HEK293 (cell line): ENCODE measurements at regions not wholly inside any gene's neighbourhood (a gene's known extent, or its start where the extent isn't known, plus 50 kb on each side); places are given as distances from the start of the nearest gene placed in this dataset.

Experiments used
- CTCF ChIA-PET: fragments of 350-600 bp; formaldehyde crosslinking; extraction: SDS; loops from one replicate; lab custom pipeline; 2021; ENCODE audit warnings: antibody characterized with exemption; lab: Yijun Ruan, JAX
- POLR2A ChIA-PET: fragments of 300-600 bp; formaldehyde crosslinking; extraction: SDS; loops from one replicate; lab custom pipeline; 2020; ENCODE audit warnings: antibody characterized with exemption, inconsistent platforms; lab: Yijun Ruan, JAX
- H3K27ac ChIP-seq: fragments of 200-500 bp; sonication (Bioruptor generic); 2 replicates; pipeline ENCODE4 v1.5.1; 2014; ENCODE audit warnings: low read depth, low read length, control low read depth, inconsistent platforms; ENCODE audit errors: extremely low read depth
- H3K36me3 ChIP-seq, 2 experiments: fragments of 200-500 bp in 1 of 2; sonication (Bioruptor generic) in 1 of 2; 1 replicate in 1 of 2; 2 replicates in 1 of 2; pipeline ENCODE4 v1.5.1; 2014 to 2017; ENCODE audit warnings: inconsistent platforms in 2 of 2, low read length in 2 of 2; ENCODE audit not compliant: control insufficient read depth in 2 of 2, insufficient read depth in 1 of 2
- H3K4me1 ChIP-seq: fragments of 200-500 bp; sonication (Bioruptor generic); 2 replicates; pipeline ENCODE4 v1.5.1; 2014; ENCODE audit warnings: mild to moderate bottlenecking, low read length, inconsistent platforms; ENCODE audit not compliant: control insufficient read depth, insufficient read depth
- H3K4me3 ChIP-seq: 2 replicates; pipeline ENCODE4 v1.5.1; 2011; ENCODE audit warnings: low read depth, mild to moderate bottlenecking, control low read depth, low read length, moderate library complexity
- H3K9me3 ChIP-seq: fragments of 200-500 bp; sonication (Bioruptor generic); 2 replicates; pipeline ENCODE4 v1.5.1; 2014; ENCODE audit warnings: low read depth, low read length, inconsistent platforms; ENCODE audit not compliant: control insufficient read depth, insufficient read depth
- FEZF1 ChIP-seq: fragments of 450-650 bp; formaldehyde crosslinking; IDR thresholded peaks from 2 replicates; pipeline ENCODE4 v1.5.1; 2016; ENCODE audit warnings: missing biosample characterization, missing genetic modification characterization
- SCRT2 ChIP-seq: fragments of 450-650 bp; formaldehyde crosslinking; IDR thresholded peaks from 2 replicates; pipeline ENCODE4 v1.5.1; 2016; ENCODE audit warnings: missing biosample characterization, missing genetic modification characterization
- ZBTB21 ChIP-seq: fragments of 450-650 bp; formaldehyde crosslinking; IDR thresholded peaks from 2 replicates; pipeline ENCODE4 v1.5.1; 2017; ENCODE audit warnings: missing biosample characterization, missing genetic modification characterization
- ZNF155 ChIP-seq: fragments of 450-650 bp; formaldehyde crosslinking; IDR thresholded peaks from 2 replicates; pipeline ENCODE4 v1.5.1; 2016; ENCODE audit warnings: missing biosample characterization, missing genetic modification characterization
- ZNF169 ChIP-seq: fragments of 450-650 bp; formaldehyde crosslinking; IDR thresholded peaks from 2 replicates; pipeline ENCODE4 v1.5.1; 2016; ENCODE audit warnings: missing biosample characterization, missing genetic modification characterization
- ZNF19 ChIP-seq: fragments of 450-650 bp; formaldehyde crosslinking; IDR thresholded peaks from 2 replicates; pipeline ENCODE4; 2016; ENCODE audit warnings: missing biosample characterization, missing genetic modification characterization, low read depth
- ZNF391 ChIP-seq: fragments of 450-650 bp; formaldehyde crosslinking; IDR thresholded peaks from 2 replicates; pipeline ENCODE4 v1.5.1; 2016; ENCODE audit warnings: low read depth, missing biosample characterization, missing genetic modification characterization, borderline replicate concordance
- ZNF514 ChIP-seq: fragments of 450-650 bp; formaldehyde crosslinking; IDR thresholded peaks from 2 replicates; pipeline ENCODE4 v1.5.1; 2016; ENCODE audit warnings: missing biosample characterization, missing genetic modification characterization
- ZNF544 ChIP-seq: fragments of 450-650 bp; formaldehyde crosslinking; IDR thresholded peaks from 2 replicates; pipeline ENCODE4 v1.5.0; 2017; ENCODE audit warnings: missing biosample characterization, missing genetic modification characterization
- ZNF548 ChIP-seq: fragments of 450-650 bp; formaldehyde crosslinking; IDR thresholded peaks from 2 replicates; pipeline ENCODE4 v1.5.1; 2016; ENCODE audit warnings: missing biosample characterization, missing genetic modification characterization
- ZNF785 ChIP-seq: fragments of 450-650 bp; formaldehyde crosslinking; IDR thresholded peaks from 2 replicates; pipeline ENCODE4 v1.5.1; 2016; ENCODE audit warnings: missing biosample characterization, missing genetic modification characterization
- ZNF791 ChIP-seq: fragments of 450-650 bp; formaldehyde crosslinking; IDR thresholded peaks from 2 replicates; pipeline ENCODE4 v1.5.1; 2016; ENCODE audit warnings: missing biosample characterization, missing genetic modification characterization
- ZNF792 ChIP-seq: fragments of 450-650 bp; formaldehyde crosslinking; IDR thresholded peaks from 2 replicates; pipeline ENCODE4 v1.5.1; 2016; ENCODE audit warnings: missing biosample characterization, missing genetic modification characterization
- ZNF830 ChIP-seq: fragments of 450-650 bp; IDR thresholded peaks from 2 replicates; pipeline ENCODE4 v1.5.0; 2018; ENCODE audit warnings: missing biosample characterization, missing genetic modification characterization, low read depth, mild to moderate bottlenecking, moderate library complexity
- ZXDB ChIP-seq: fragments of 450-650 bp; formaldehyde crosslinking; IDR thresholded peaks from 2 replicates; pipeline ENCODE4 v1.5.1; 2016; ENCODE audit warnings: missing biosample characterization, missing genetic modification characterization
- TF ChIP-seq, protein P1 (sequence below): fragments of 450-650 bp; IDR thresholded peaks from 2 replicates; pipeline ENCODE4 v1.5.1; 2018; ENCODE audit warnings: missing biosample characterization, mild to moderate bottlenecking, missing genetic modification characterization
- TF ChIP-seq, protein P2 (sequence below): IDR thresholded peaks from 2 replicates; pipeline ENCODE4 v1.6.1; 2011; ENCODE audit warnings: mild to moderate bottlenecking, low read depth, low read length, borderline replicate concordance
- TF ChIP-seq, protein P3 (sequence below): fragments of 450-650 bp; formaldehyde crosslinking; IDR thresholded peaks from 2 replicates; pipeline ENCODE4 v1.5.1; 2017; ENCODE audit warnings: missing biosample characterization, missing genetic modification characterization
- TF ChIP-seq, protein P4 (sequence below): fragments of 450-650 bp; formaldehyde crosslinking; IDR thresholded peaks from 2 replicates; pipeline ENCODE4 v1.5.1; 2016; ENCODE audit warnings: missing biosample characterization, missing genetic modification characterization
- TF ChIP-seq, protein P5 (sequence below): fragments of 450-650 bp; formaldehyde crosslinking; IDR thresholded peaks from 2 replicates; pipeline ENCODE4 v1.5.1; 2017; ENCODE audit warnings: missing biosample characterization, missing genetic modification characterization
- TF ChIP-seq, protein P6 (sequence below): fragments of 450-650 bp; formaldehyde crosslinking; IDR thresholded peaks from 2 replicates; pipeline ENCODE4 v1.5.1; 2016; ENCODE audit warnings: missing biosample characterization, missing genetic modification characterization
- TF ChIP-seq, protein P7 (sequence below): fragments of 450-650 bp; formaldehyde crosslinking; IDR thresholded peaks from 2 replicates; pipeline ENCODE4 v1.5.1; 2016; ENCODE audit warnings: missing biosample characterization, missing genetic modification characterization, borderline replicate concordance

DNA sequence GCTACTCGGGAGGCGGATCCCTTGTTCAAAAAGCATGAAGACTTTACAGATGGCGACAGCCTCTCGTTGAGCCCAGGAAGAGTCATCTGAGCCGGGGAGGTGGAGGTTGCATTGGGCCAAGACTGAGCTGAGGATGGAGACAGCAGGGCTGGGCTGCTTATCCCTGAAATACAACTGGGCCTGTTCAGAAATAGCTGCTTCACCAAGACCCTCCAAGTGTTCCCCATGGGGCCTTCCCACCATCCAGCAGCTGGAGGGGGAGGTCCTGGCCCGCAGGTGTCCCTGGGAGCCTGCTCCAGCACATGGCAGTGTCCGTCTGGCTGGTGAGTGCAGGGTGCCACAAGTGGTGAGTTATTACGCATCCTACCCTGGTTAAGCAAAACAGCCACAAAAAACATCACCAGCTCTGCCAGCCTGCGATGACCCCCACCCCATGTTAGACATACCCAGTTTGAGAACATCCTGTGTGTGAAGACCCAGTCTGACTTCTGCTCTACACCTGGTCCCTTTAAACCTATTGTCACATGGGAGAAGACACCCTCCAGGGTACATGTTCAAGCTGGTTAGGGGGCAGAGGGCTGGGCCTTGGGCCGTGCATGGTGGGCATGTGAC lies 93.1 kb upstream of the TMPRSS2 start:
- H3K4me3 ChIP-seq, result no peak overlapping the region
- TF ChIP-seq ZNF155 (tag by site-specific recombination) (no peak), ZNF391 (tag by site-specific recombination) (no peak), FEZF1 (tag by site-specific recombination) (no peak), ZNF169 (tag by site-specific recombination) (no peak)
- TF ChIP-seq, protein P1, sequence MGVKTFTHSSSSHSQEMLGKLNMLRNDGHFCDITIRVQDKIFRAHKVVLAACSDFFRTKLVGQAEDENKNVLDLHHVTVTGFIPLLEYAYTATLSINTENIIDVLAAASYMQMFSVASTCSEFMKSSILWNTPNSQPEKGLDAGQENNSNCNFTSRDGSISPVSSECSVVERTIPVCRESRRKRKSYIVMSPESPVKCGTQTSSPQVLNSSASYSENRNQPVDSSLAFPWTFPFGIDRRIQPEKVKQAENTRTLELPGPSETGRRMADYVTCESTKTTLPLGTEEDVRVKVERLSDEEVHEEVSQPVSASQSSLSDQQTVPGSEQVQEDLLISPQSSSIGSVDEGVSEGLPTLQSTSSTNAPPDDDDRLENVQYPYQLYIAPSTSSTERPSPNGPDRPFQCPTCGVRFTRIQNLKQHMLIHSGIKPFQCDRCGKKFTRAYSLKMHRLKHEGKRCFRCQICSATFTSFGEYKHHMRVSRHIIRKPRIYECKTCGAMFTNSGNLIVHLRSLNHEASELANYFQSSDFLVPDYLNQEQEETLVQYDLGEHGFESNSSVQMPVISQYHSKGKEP (tag by site-specific recombination), result no peak
- TF ChIP-seq, protein P2, sequence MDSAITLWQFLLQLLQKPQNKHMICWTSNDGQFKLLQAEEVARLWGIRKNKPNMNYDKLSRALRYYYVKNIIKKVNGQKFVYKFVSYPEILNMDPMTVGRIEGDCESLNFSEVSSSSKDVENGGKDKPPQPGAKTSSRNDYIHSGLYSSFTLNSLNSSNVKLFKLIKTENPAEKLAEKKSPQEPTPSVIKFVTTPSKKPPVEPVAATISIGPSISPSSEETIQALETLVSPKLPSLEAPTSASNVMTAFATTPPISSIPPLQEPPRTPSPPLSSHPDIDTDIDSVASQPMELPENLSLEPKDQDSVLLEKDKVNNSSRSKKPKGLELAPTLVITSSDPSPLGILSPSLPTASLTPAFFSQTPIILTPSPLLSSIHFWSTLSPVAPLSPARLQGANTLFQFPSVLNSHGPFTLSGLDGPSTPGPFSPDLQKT, result no peak
- H3K36me3 ChIP-seq, result no peaks in the 10 kb centered on the region
- ChIA-PET CTCF (interaction anchor here (0.5 to 2.7 kb wide), 9 partner anchors 9 to 644 kb away, joined by 3 to 12 read pairs (median 4); no protein-coding TSS in a partner anchor), POLR2A (interaction anchor here (1.1 kb wide), 1 partner anchor 600 kb away, joined by 3 read pairs; no protein-coding TSS in a partner anchor)
- no peak overlapping the region for H3K27ac ChIP-seq
- H3K9me3 ChIP-seq, result no peaks in the 10 kb centered on the region
- no peaks in the 10 kb centered on the region for H3K4me1 ChIP-seq

DNA sequence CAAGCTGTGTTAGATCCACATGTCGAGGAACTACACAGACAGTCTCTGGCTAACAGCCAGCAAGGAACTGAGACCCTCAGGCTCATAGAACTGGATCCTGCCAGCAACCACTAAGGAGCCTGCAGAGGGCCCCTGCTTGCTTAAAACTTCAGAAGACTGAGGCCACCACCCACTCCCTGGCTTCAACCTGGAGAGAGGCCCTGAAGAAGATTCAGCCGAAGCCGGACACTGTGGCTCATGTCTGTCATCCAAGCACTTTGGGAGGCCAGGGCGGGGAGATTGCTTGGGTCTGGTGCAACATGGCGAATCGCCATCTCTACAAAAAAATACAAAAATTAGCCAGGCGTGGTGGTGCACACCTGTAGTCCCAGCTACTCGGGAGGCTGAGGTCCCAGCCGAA lies 92.6 kb upstream of the TMPRSS2 start:
- POLR2A ChIA-PET, result no interaction called here
- H3K27ac ChIP-seq, result no peak overlapping the region
- TF ChIP-seq, protein P3, sequence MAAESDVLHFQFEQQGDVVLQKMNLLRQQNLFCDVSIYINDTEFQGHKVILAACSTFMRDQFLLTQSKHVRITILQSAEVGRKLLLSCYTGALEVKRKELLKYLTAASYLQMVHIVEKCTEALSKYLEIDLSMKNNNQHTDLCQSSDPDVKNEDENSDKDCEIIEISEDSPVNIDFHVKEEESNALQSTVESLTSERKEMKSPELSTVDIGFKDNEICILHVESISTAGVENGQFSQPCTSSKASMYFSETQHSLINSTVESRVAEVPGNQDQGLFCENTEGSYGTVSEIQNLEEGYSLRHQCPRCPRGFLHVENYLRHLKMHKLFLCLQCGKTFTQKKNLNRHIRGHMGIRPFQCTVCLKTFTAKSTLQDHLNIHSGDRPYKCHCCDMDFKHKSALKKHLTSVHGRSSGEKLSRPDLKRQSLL (tag by site-specific recombination), result no peak
- TF ChIP-seq ZNF19 (tag by site-specific recombination) (no peak), ZBTB21 (tag by site-specific recombination) (no peak), ZNF791 (tag by site-specific recombination) (no peak), ZNF785 (no peak), ZNF514 (tag by site-specific recombination) (no peak), ZNF548 (no peak), ZNF830 (tag by site-specific recombination) (no peak), ZNF792 (tag by site-specific recombination) (no peak), SCRT2 (no peak), ZNF544 (tag by site-specific recombination) (no peak), ZXDB (no peak)
- TF ChIP-seq, protein P4, sequence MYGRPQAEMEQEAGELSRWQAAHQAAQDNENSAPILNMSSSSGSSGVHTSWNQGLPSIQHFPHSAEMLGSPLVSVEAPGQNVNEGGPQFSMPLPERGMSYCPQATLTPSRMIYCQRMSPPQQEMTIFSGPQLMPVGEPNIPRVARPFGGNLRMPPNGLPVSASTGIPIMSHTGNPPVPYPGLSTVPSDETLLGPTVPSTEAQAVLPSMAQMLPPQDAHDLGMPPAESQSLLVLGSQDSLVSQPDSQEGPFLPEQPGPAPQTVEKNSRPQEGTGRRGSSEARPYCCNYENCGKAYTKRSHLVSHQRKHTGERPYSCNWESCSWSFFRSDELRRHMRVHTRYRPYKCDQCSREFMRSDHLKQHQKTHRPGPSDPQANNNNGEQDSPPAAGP, result no peak
- TF ChIP-seq, protein P5, sequence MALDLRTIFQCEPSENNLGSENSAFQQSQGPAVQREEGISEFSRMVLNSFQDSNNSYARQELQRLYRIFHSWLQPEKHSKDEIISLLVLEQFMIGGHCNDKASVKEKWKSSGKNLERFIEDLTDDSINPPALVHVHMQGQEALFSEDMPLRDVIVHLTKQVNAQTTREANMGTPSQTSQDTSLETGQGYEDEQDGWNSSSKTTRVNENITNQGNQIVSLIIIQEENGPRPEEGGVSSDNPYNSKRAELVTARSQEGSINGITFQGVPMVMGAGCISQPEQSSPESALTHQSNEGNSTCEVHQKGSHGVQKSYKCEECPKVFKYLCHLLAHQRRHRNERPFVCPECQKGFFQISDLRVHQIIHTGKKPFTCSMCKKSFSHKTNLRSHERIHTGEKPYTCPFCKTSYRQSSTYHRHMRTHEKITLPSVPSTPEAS, result no peak
- TF ChIP-seq, protein P6, sequence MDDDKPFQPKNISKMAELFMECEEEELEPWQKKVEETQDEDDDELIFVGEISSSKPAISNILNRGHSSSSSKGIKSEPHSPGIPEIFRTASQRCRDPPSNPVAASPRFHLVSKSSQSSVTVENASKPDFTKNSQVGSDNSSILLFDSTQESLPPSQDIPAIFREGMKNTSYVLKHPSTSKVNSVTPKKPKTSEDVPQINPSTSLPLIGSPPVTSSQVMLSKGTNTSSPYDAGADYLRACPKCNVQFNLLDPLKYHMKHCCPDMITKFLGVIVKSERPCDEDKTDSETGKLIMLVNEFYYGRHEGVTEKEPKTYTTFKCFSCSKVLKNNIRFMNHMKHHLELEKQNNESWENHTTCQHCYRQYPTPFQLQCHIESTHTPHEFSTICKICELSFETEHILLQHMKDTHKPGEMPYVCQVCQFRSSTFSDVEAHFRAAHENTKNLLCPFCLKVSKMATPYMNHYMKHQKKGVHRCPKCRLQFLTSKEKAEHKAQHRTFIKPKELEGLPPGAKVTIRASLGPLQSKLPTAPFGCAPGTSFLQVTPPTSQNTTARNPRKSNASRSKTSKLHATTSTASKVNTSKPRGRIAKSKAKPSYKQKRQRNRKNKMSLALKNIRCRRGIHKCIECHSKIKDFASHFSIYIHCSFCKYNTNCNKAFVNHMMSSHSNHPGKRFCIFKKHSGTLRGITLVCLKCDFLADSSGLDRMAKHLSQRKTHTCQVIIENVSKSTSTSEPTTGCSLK (tag by site-specific recombination), result no peak
- TF ChIP-seq, protein P7, sequence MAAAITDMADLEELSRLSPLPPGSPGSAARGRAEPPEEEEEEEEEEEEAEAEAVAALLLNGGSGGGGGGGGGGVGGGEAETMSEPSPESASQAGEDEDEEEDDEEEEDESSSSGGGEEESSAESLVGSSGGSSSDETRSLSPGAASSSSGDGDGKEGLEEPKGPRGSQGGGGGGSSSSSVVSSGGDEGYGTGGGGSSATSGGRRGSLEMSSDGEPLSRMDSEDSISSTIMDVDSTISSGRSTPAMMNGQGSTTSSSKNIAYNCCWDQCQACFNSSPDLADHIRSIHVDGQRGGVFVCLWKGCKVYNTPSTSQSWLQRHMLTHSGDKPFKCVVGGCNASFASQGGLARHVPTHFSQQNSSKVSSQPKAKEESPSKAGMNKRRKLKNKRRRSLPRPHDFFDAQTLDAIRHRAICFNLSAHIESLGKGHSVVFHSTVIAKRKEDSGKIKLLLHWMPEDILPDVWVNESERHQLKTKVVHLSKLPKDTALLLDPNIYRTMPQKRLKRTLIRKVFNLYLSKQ (tag by site-specific recombination), result no peak
- TF ChIP-seq, all 188 proteins: peak for 0
- H3K4me3 ChIP-seq, result no peak overlapping the region
- no peaks in the 10 kb centered on the region for H3K4me1 ChIP-seq
- CTCF ChIA-PET, result interaction anchor here (0.5 to 2.7 kb wide), 9 partner anchors 10 to 1230 kb away, joined by 3 to 12 read pairs (median 4); no protein-coding TSS in a partner anchor
- H3K9me3 ChIP-seq, result no peaks in the 10 kb centered on the region
- H3K36me3 ChIP-seq, result no peaks in the 10 kb centered on the region
